GM18507 (cell line): ENCODE measurements at regions not wholly inside any gene's neighbourhood (a gene's known extent, or its start where the extent isn't known, plus 50 kb on each side); places are given as distances from the start of the nearest gene placed in this dataset.
"Not testable (repeated sequence)": the region's sequence is repeated elsewhere in the genome, so short reads cannot be mapped to it uniquely, and the experiment has no call there.

Experiments
- DNase-seq: peaks from one replicate; pipeline ENCODE4 v3.0.0; 2011; ENCODE audit warnings: low read depth; ENCODE audit not compliant: insufficient read length; ENCODE audit errors: extremely low spot score
- FAIRE-seq: peaks from 2 replicates; lab custom pipeline; 2011; peaks lifted over from hg19 to GRCh38; lab: Jason Lieb, UNC

DNA sequence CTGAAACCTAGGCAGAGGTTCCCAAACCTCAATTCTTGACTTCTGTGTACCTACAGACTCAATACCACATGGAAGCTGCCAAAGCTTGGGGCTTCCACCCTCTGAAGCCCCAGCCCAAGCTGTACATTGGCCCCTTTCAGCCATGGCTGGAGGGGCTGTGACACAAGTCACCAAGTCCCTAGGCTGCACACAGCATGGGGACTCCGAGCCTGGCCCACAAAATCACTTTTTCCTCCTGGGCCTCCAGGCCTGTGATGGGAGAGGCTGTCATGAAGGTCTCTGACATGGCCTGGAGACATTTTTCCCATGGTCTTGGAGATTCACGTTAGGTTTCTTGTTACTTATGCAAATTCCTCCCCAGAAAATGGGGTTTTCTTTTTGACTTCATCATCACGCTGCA is 217.5 kb upstream of the ALCAM start:
- not testable (repeated sequence) for DNase-seq, FAIRE-seq

DNA sequence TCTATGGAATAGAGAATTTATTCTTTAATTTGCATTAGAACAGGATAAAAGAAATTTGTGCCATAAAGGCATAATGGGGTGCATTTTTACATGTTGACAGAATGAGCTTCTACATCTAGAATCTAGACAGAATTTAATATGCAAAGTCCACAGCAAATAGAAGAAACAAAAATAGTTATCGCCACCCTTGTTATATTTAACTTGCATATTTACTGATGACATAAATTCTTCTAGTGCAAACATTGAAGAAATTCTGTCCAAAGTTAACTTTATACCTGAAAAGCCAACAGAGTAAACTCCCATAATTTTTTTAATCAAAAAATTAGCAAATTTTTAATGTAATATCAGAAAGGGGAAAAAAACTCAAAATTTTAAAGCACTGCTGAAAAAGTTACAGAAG is 213.7 kb upstream of the ALCAM start:
- DNase-seq (no peak), FAIRE-seq (no peak)

DNA sequence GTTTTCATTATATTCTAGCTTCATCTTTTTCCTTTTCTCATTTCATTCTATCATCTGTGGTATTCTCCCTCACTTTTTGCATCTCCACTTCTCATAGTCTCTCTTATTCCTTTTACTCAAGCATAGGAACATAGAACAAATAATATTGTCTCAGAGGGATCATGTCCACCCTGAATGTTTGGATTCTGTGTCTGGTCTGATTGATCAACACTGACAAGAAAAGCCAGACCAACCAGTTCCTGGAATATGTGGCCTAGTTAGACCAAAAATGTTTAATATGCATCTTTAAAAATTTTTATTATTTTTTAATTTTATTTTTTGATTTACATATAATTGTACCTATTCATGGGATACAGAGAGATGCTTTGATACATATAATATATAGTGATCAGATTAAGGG is 212.0 kb upstream of the ALCAM start:
- FAIRE-seq (no peak), DNase-seq (no peak)

DNA sequence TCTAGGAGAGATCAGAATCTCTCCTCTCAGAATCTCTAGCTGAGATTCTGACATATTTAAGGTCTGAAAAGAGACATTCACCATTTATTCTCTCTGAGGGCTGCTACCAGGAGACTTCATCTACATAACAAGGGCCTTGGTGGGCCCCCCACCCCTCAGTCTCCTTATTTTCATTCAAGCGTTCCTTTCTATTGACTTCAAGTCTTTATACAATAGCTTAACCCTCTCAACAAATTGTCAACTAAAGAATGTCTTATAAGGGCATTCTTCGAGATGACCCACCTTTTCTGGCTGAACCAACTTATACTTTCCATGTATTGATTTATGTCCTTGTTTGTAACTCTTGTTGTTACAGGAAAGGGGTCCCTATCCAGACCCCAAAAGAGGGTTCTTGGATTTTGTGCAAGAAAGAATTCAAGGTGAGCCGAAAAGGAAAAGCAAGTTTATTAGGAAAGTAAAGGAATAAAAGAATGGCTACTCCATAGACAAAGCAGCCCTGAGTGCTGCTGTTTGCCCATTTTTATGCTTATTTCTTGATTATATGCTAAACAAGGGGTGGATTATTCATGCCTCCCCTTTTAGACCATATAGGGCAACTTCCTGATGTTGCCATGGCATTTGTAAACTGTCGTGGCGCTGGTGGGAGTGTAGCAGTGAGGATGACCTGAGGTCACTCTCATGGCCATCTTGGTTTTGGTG is 209.5 kb upstream of the ALCAM start:
- no peak for FAIRE-seq
- DNase-seq: no peak

DNA sequence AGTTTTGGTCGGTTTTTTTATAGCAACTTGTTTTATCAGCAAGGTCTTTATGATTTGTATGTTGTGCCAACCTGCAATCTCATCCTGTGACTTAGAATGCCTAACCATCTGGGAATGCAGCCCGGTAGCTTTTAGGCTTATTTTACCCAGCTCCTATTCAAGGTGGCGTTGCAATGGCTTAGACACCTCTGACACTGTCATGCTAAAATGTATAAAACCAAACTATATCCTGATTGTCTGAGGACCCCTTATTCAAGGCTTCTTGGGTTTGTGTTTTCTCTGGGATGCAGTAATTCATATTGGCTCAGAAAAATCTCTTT is 209.0 kb upstream of the ALCAM start:
- no peak for FAIRE-seq

DNA sequence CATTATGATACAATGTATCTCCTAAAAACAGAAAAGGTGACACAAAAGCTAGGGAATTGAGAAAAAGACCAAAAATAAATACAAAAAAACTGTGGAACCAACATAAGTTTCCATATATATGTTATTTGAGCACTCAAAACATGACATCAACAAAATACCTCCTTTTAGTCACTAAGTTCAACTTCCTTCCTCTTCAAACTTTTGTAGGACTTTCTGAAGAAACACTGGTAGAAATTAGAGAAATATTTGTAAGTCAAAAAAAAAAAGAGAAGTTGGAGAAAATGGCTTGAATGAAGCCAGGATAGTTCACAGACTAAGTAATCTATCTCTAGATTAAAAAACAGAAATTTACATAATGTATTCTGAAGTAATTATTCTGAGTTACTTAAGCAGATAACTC is 208.4 kb upstream of the ALCAM start:
- FAIRE-seq: no peak

More for the DNA sequence above, 209.0 kb upstream of the ALCAM start:
- no peak for DNase-seq

DNA sequence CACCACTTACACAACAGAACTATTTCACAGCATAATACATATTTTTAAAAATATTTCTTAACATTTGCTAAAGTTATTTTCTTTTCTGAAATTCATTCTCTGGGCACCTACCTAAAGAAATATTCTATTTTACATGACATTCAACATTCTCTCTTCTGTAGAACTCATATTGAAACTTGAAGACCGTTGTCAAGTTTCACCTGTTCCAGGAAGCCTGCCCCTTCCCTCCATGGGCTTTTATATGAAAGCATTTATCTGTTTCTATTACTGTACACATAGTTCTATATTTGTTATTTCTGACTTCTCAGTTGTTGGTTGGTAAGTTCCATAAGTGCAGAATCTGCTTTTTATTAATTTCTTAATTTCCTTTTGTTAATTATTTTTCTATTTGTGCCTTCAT is 204.3 kb upstream of the ALCAM start:
- FAIRE-seq: no peak
- no peak for DNase-seq

More for the DNA sequence above, 208.4 kb upstream of the ALCAM start:
- DNase-seq: no peak

DNA sequence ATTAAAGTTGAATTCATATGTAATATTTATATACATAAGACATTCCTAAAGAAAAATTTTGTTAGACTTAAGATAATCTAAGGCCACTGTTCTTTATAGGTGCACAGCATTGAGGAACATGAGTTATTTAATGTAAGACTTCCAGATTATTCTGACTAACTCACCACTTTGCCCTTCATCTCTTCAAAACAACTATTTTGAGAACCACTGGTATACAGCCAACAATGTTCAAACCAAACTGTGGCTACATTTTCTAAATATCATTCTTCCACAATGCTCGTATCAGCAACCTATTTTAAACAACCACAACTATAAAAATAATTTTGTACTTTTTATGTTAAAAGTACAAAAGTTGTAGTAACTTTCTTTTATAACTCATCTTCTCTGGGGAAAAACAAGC is 199.8 kb upstream of the ALCAM start:
- FAIRE-seq: no peak
- DNase-seq: no peak

DNA sequence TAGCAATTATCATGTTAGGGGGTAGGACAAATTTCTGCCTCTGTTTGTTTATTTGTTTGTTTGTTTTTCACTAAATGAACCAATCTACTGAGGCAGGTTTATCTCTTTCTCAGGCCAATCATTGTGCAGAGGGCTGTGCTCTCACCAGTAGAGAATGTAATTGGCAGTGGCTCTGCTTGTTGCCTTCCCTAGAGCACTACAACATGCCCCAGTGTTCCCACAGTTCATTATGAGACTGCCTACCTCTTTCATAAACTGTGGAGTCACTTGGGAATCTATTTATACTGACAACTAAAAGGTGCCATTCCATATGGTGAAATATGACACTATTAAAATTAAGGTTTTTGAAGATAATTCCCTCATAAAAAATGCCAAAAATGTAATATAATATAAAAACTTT is 196.3 kb upstream of the ALCAM start:
- DNase-seq (no peak), FAIRE-seq (no peak)

DNA sequence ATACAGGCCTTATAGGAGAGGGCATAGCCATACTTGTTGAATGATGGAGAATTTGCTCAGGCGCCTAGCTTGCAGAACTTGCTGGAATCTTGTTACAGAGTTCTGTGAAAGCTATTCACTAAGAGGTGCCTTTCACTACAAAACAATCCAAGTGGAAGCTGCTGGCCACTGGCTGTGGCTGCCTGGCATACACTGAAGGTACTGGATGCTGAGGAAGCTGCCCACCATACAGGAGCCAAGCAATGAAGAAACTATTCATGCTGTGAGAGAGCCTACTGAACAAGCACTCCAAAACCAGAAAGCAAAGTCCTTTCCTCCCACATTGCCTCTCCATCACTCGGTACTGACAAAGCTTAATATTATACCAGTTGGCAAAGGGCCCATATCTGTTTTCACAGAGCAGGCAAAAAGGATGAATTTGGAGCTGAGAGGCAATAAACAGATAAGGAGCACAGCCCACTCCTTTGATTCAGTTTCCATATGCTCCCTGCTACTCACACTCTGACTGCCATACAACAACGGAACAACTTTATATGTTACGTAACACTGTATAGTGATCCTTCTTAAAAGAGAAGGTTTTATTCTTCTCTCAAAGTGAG is 192.6 kb upstream of the ALCAM start:
- DNase-seq: no peak
- FAIRE-seq: no peak

DNA sequence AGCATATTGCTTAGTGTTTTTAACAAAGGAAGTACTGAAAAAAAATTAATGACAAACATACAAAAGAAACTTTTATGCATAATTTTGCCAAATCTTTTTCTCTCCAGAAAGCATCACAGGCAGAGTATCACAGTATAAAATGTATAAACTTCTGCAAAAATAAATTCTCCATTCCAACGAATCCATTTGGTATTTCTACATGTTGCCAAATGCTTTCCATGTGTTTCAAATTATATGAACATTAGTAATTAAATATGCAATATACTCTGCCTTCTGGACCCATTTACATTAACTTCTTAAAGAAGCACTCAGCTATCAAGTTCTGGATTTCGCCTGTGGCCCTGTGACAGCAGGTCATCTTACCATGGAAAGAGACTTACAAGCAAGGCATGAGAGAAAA is 189.1 kb upstream of the ALCAM start:
- no peak for FAIRE-seq
- no peak for DNase-seq

DNA sequence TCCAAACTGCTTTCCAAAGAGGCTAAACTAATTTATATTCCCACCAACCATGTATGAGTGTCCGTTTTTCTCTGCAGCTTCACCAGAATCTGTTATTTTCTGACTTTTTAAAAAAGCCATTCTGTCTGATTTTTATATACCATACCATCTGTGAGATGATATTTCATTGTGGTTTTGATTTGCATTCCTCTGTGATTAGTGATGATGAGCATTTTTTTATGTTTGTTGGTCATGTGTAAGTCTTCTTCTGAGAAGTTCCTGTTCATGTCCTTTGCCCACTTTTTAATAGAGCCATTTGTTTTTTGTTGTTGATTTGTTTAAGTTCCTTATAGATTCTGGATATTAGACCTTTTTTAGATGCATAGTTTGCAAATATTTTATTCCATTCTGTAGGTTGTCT is 179.4 kb upstream of the ALCAM start:
- FAIRE-seq (no peak), DNase-seq (no peak)

DNA sequence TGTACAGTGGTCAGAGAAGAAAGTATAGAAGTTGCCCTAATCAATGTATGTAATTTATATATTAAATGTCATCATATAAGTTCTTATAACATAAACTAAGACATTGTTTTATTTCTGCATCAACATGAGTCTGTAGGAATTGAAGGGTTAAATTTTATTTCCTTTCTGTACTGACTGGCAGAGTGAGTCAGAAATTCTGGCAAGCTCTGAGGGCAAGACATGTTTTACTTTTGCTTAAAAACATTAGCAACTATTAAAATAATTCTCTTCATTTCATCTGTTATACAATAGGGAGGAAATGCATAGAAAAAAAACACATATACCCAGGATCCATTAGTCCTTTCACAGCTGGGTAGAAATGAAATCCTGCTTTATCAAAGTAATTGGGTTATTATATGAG is 171.4 kb upstream of the ALCAM start:
- FAIRE-seq (no peak), DNase-seq (no peak)

DNA sequence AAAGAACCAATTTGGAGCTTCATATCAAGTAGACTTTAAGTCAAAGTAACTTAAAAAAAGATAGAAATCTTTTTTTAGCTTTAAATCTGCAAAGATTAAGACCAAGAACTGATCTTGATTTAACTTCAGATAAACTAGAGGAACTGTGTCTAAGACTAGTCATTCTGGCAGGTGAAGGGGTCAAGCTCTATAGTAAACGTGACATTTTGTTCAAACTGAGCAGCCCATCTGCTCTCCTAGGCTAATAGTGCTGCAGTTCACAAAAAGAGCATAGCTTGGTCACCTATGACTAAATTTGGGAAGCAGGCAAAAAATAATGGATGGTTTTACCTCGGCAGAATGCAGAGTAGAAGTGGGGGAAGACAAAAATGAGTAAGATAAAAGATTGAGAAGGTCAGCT is 168.8 kb upstream of the ALCAM start:
- no peak for DNase-seq
- no peak for FAIRE-seq

DNA sequence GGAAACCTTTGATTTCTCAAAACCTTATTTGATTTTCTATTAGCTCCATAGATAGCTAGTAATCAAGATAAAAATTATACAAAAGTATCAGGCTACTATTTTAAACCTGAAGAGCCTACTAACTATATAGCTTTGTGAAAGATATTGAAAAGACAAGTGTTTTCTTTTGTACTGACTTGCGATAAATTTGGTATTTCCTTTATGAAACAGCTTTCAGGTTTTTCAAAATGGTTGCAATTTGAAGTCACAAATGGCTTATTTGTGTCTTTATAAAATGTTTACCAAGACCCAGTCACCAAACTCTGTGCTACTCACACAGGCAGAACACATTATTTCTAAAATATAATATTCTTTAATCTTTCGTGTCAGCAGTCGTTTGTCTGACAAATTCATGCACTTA is 167.5 kb upstream of the ALCAM start:
- DNase-seq (no peak), FAIRE-seq (no peak)

DNA sequence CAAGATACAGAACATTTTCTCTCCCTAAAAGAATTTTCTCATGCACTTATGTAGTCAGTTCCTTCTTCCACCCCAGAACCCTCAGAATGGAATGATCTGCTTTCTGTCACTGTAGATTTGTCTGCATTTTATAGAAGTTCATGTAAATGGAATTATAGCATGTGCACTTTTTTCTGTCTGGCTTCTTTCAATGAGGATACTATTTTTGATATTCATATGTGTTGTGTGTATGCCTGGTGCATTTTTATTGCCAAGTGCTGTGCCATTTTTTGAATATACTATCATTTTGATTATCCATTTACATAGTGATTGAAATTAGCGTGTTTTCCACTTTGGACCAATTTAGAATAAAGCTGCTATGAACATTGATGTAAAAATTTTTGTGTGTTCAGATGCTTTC is 156.6 kb upstream of the ALCAM start:
- DNase-seq (no peak), FAIRE-seq (no peak)

DNA sequence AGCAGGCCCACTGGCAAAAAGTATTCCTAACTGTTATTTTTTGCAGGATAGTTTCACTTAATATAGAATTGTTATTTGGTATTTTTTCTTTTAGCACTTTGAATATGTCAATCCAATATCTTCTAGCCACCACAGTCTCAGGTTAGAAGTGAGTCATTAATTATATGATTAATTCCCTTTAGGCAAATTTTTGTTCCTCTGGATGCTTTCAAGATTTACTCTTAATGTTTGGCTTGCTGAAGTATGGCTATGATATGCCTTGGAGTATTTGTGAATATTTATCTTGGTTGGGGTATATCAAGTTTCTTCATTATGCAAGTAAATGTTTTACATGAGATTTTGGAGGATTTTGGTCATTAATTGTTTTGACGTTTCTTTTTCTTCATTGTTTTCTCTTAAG is 152.1 kb upstream of the ALCAM start:
- FAIRE-seq (no peak), DNase-seq (no peak)

DNA sequence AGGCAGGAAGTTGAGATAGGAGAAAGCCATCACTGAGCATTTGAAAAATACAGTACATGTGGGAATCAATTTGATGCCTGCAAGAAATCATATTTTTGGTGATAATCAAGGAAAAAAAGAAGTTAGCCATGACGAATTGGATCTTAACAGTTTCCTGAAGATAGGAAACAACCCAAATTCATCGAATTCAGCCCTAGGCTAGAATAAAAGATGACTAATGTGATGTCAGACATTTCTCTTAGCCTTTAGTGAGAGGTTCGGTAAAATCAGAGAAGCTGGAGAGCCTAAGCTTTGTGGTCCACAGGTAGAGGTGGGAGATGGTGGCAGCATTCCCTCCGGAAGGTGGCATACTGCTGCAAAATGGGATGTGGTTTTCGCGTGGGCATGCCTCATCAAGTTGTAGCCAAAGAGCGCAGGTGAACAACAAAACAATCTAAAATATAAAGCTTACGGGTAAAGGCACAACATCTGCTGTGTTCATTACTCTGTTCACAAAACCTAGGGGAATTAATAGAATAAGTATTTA is 144.1 kb upstream of the ALCAM start:
- FAIRE-seq (no peak), DNase-seq (no peak)

DNA sequence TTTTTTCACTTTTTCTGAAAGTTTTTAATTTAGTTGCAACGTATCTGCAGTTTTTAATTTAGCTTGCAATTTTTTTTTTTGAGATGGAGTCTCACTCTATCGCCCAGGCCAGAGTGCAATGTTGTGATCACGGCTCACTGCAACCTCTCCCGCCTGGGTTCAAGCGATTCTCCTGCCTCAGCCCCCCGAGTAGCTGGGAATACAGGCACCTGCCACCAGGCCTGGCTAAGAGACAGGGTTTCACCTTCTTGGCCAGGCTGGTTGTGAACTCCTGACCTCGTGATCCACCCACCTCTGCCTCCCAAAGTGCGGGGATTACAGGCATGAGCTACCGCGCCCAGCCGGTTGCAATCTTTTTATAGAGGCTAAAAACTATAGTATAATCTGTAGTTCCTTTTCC is 142.9 kb upstream of the ALCAM start:
- DNase-seq (no peak), FAIRE-seq (no peak)

DNA sequence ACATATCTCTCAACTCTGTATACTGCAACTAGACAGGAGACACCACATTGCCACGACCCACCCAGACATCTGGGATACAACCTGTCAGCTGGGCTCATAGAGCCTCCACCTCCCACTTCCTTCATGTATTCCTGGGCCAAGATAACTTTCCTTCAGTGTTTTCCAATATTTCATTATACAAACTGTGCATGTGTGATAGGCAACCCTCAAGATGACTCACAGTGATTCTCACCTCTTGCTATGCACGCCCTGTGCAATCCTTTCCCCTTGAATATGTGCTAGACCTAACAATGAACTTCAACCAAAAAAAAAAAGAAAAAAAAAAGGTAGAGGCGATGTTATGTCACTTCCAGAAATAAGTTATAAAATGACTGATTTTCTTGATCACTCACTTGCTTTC is 138.0 kb upstream of the ALCAM start:
- no peak for FAIRE-seq
- DNase-seq: no peak

DNA sequence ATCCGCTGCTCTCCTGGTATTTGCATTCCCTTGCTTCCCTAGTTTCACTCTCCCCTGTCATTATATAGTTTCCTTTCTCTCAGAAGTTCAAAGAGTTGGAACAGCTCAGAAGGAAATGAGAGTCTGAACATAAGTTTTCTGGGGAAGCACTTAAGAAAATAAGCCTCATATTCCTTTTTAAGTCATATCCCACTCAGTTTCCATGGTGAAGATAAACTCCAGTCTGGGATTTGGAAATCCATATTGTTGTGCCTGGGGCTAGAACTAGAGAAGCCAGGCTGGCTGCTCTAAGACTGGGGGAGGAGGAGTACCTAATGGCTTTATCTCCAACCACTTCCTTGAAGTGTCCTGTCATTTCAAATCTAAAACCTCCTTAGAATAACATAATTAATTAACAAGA is 134.2 kb upstream of the ALCAM start:
- no peak for FAIRE-seq
- DNase-seq: no peak

DNA sequence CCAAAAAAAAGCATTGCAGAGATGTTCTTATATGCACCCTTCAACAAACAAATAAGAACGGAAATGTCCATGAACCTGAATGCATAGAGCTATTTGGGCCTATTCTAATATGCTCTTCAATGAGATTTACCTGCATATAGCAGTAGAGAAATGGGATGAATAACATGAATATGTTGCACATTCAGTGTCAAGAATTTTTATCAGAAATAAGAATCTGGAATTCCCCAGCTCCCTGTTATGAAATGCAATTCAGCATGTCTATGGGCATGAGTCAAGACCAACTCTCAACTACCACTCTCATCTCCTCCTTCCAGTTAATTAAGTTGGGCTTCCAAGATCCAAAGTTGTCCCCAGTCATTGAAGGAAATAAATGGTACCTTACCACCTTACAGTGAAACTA is 133.7 kb upstream of the ALCAM start:
- DNase-seq (no peak), FAIRE-seq (no peak)
